H7 (cell line): ENCODE measurements at regions not wholly inside any gene's neighbourhood (a gene's known extent, or its start where the extent isn't known, plus 50 kb on each side); places are given as distances from the start of the nearest gene placed in this dataset.

ENCODE experiments used
- DNase-seq: peaks from one replicate; pipeline ENCODE4 v3.0.0; 2012
- H3K27me3 ChIP-seq: 2 replicates; pipeline ENCODE4 v1.6.0; 2011; ENCODE audit warnings: mild to moderate bottlenecking, low read length; ENCODE audit not compliant: control insufficient read depth, insufficient read depth
- H3K36me3 ChIP-seq: replicated peaks from 2 replicates; pipeline ENCODE4 v1.5.1; 2011; ENCODE audit warnings: low read length; ENCODE audit not compliant: control insufficient read depth, insufficient read depth
- H3K4me3 ChIP-seq: 2 replicates; pipeline ENCODE4 v1.5.1; 2011; ENCODE audit warnings: low read depth, mild to moderate bottlenecking, control low read depth, low read length, moderate library complexity; ENCODE audit not compliant: insufficient read depth

GRCh38 chr7:46969303-46970130 lies 612.4 kb downstream of the TNS3 start:
- Histone ChIP-seq H3K27me3 (no peaks in the 10 kb centered on the region), H3K4me3 (no peak overlapping the region), H3K36me3 (no peaks in the 10 kb centered on the region)
- no peak for DNase-seq

- Histone ChIP-seq H3K27me3 (no peaks in the 10 kb centered on the region), H3K36me3 (no peaks in the 10 kb centered on the region), H3K4me3 (no peak overlapping the region)
- DNase-seq: no peak
Observed at GRCh38 chr7:46968003-46968402, 613.9 kb downstream of the TNS3 start.

GRCh38 chr7:46963719-46964118 lies 618.2 kb downstream of the TNS3 start:
- Histone ChIP-seq H3K4me3 (no peak overlapping the region), H3K27me3 (no peaks in the 10 kb centered on the region), H3K36me3 (no peaks in the 10 kb centered on the region)
- no peak for DNase-seq

- no peaks in the 10 kb centered on the region for H3K27me3 ChIP-seq
- DNase-seq: no peak
- no peaks in the 10 kb centered on the region for H3K36me3 ChIP-seq
- no peak overlapping the region for H3K4me3 ChIP-seq
Observed at GRCh38 chr7:46960970-46961369, 620.9 kb downstream of the TNS3 start.

GRCh38 chr7:46957195-46957594 lies 624.7 kb downstream of the TNS3 start:
- no peak for DNase-seq
- H3K4me3 ChIP-seq: no peak overlapping the region
- no peaks in the 10 kb centered on the region for H3K36me3 ChIP-seq

GRCh38 chr7:46955531-46955930 lies 626.4 kb downstream of the TNS3 start:
- no peak overlapping the region for H3K4me3 ChIP-seq
- DNase-seq: no peak
- no peaks in the 10 kb centered on the region for H3K27me3 ChIP-seq
- no peaks in the 10 kb centered on the region for H3K36me3 ChIP-seq

More at GRCh38 chr7:46957195-46957594, 624.7 kb downstream of the TNS3 start:
- H3K27me3 ChIP-seq: no peaks in the 10 kb centered on the region

- H3K36me3 ChIP-seq: no peaks in the 10 kb centered on the region
- no peak for DNase-seq
- H3K4me3 ChIP-seq: no peak overlapping the region
- H3K27me3 ChIP-seq: no peaks in the 10 kb centered on the region
Observed at GRCh38 chr7:46954181-46954580, 627.7 kb downstream of the TNS3 start.

- no peak overlapping the region for H3K4me3 ChIP-seq
- no peaks in the 10 kb centered on the region for H3K36me3 ChIP-seq
- no peak for DNase-seq
- H3K27me3 ChIP-seq: no peaks in the 10 kb centered on the region
Observed at GRCh38 chr7:46953008-46953407, 628.9 kb downstream of the TNS3 start.

GRCh38 chr7:46949270-46949931 lies 632.5 kb downstream of the TNS3 start:
- DNase-seq: no peak
- Histone ChIP-seq H3K4me3 (no peak overlapping the region), H3K36me3 (no peaks in the 10 kb centered on the region), H3K27me3 (no peaks in the 10 kb centered on the region)

- Histone ChIP-seq H3K36me3 (no peaks in the 10 kb centered on the region), H3K27me3 (no peaks in the 10 kb centered on the region), H3K4me3 (no peak overlapping the region)
- DNase-seq: no peak
Observed at GRCh38 chr7:46948716-46949115, 633.2 kb downstream of the TNS3 start.

- no peak for DNase-seq
- H3K36me3 ChIP-seq: no peaks in the 10 kb centered on the region
- H3K4me3 ChIP-seq: no peak overlapping the region
- H3K27me3 ChIP-seq: no peaks in the 10 kb centered on the region
Observed at GRCh38 chr7:46945328-46945727, 636.6 kb downstream of the TNS3 start.

- no peak for DNase-seq
- H3K27me3 ChIP-seq: no peaks in the 10 kb centered on the region
- H3K36me3 ChIP-seq: no peaks in the 10 kb centered on the region
- H3K4me3 ChIP-seq: no peak overlapping the region
Observed at GRCh38 chr7:46943996-46944395, 637.9 kb downstream of the TNS3 start.

GRCh38 chr7:46942574-46942973 lies 639.3 kb downstream of the TNS3 start:
- no peaks in the 10 kb centered on the region for H3K27me3 ChIP-seq
- no peaks in the 10 kb centered on the region for H3K36me3 ChIP-seq
- H3K4me3 ChIP-seq: no peak overlapping the region
- DNase-seq: no peak

GRCh38 chr7:46940178-46940577 lies 641.7 kb downstream of the TNS3 start:
- Histone ChIP-seq H3K4me3 (no peak overlapping the region), H3K36me3 (no peaks in the 10 kb centered on the region), H3K27me3 (no peaks in the 10 kb centered on the region)
- DNase-seq: no peak

- Histone ChIP-seq H3K27me3 (no peaks in the 10 kb centered on the region), H3K4me3 (no peak overlapping the region), H3K36me3 (no peaks in the 10 kb centered on the region)
- DNase-seq: no peak
Observed at GRCh38 chr7:46939558-46939957, 642.4 kb downstream of the TNS3 start.
